ENCODE measurements at regions not wholly inside any gene's neighbourhood (a gene's known extent, or its start where the extent isn't known, plus 50 kb on each side); places are given as distances from the start of the nearest gene placed in this dataset.

- DNase-seq (ENCODE audit: low read depth) = no peak
These were observed 55.9 kb upstream of the ECI2 start for GRCh38 chr6:4191271-4191721.

GRCh38 chr6:4189249-4189648 is 53.9 kb upstream of the ECI2 start:
- no peak for DNase-seq (ENCODE audit: low read depth)

- no peak for DNase-seq (ENCODE audit: low read depth)
These were observed 53.4 kb upstream of the ECI2 start for GRCh38 chr6:4188801-4189200.

- DNase-seq (ENCODE audit: low read depth) = no peak
These were observed 52.1 kb upstream of the ECI2 start for GRCh38 chr6:4187480-4187879.

GRCh38 chr6:4186385-4186784 is 51.0 kb upstream of the ECI2 start:
- DNase-seq (ENCODE audit: low read depth) = no peak

- no peak for DNase-seq (ENCODE audit: low read depth)
These were observed 50.5 kb upstream of the ECI2 start for GRCh38 chr6:4185846-4186245.

GRCh38 chr6:4185419-4185818 is 50.0 kb upstream of the ECI2 start:
- no peak for DNase-seq (ENCODE audit: low read depth)

Measured in stimulated activated CD4-positive, alpha-beta T cell treated with anti-CD3 and anti-CD28 coated beads, Interleukin-2, amount 100 ng/mL, for 4 hours (primary cell).